H54 (cell line): ENCODE measurements at regions not wholly inside any gene's neighbourhood (a gene's known extent, or its start where the extent isn't known, plus 50 kb on each side); places are given as distances from the start of the nearest gene placed in this dataset.

Experiments
- DNase-seq: peaks from one replicate; pipeline ENCODE4 v3.0.0; 2011; ENCODE audit warnings: low spot score, mixed read lengths; ENCODE audit not compliant: insufficient read length
- FAIRE-seq: peaks from 3 replicates; lab custom pipeline; 2011; peaks lifted over from hg19 to GRCh38; lab: Jason Lieb, UNC
- POLR2A ChIP-seq: IDR thresholded peaks from 2 replicates; pipeline ENCODE4 v1.6.1; 2011; ENCODE audit warnings: low read depth, mild to moderate bottlenecking, low read length

DNA sequence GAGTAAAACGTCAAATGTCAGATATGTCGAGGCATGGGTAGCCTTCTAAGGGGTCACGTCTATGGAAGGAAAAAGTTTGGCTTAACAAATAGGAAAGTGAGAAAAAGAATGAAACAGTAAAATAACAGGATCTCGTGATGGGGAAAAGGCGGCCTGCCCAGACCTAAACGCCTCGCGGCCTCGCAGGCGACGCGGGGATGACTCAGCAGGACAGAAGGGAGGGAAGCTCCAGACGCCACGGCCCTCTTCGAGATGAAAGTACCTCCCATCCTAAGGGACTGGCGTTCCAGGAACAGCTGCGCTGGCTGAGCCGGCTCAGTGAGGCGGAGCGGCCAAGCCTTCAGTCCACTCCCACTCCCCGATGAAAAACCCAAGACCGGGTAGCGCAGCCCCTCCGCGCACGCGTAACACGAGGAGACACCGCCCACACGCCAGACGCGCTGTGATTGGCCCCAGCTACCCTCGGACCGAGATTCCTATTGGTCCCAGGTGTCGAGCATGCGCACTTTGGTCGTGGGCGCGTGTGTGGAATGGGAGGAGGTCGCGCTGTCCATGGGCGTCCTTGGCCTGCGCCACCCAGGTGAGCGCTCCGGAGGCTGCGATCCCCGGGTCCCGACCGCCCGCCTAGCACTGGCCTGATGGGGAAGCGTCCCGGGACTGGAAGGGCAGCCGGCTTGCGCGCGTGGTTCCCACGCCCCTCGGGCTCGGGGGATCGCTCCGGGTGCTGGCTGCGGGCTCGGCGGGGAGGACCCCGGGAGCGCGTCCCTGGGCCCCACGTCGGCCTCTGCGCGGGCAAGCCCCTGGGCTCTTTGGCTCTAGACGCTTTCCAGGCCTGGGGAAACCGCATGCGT lies 588.5 kb downstream of the MTRR start:
- TF ChIP-seq POLR2A = no peak
- DNase-seq (no peak), FAIRE-seq (no peak)

DNA sequence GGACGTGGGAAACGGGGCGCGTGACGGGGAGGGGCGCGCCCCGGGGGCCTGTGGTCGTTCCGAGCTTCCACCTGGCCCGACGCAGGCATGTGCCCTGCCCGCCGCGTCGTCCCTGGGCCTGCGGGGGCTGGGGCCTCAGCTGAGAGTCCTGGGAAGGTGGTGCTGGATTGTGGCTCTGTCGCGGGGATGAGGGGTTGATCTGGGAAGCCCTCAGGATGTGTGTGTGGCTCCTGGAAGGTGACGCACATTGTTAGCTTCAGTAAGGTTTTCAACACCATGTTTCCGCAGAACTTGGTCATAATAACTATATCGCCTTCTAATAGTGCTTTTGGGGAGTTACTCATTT lies 589.1 kb downstream of the MTRR start:
- no peak for TF ChIP-seq POLR2A
- DNase-seq (no peak), FAIRE-seq (no peak)

DNA sequence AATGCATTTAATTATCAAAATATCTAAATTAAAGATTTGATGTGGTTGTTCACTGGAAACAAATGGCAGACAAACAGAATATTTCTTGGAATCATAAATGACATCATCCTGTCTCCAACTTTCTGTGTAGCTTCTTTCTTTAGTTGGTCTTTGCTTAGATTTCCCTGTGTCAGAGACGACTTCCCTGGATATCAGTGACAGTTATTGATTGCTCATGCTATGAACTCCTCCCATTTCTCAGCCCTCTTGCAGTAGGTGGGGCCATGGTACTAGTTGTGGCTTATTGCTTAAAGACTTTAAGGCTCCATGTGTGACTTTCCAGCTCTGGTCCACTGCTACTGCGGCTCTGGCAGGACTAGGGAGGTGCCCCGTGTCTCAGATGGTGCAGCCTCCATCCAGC lies 592.6 kb downstream of the MTRR start:
- DNase-seq (no peak), FAIRE-seq (no peak)
- no peak for TF ChIP-seq POLR2A

DNA sequence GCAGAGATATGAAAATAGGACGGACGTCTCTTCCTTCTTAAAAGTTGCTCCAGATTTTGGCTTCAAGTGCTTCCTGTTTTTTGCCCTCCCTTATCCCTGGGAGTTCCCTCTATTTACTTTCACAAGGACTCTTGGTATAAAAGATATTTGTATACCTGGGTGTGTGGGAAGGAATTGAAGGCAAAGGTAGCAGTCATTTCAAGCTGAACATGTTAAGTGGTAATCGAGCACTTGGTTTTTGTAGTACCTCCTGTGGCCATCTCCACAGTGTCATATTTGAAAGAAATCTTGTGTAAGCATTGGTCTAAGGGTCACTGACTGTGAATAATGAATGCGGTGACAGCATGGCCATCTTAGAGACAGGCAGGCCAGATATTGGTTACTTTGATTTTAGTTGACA lies 593.6 kb downstream of the MTRR start:
- FAIRE-seq (no peak), DNase-seq (no peak)
- no peak for TF ChIP-seq POLR2A

DNA sequence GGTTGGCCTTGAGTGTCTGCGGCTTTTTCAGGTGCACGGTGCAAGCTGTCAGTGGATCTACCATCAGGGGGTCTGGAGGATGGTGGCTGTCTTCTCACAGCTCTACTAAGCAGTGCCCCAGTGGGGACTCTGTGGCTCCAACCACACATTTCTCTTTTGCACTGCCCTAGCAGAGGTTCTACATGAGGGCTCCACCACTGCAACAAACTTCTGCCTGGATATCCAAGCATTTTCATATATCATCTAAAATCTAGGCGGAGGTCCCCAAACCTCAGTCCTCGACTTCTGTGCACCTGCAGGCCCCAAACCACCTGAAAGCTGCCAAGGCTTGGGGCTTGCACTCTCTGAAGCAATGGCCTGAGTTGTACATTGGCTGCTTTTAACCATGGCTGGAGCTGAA lies 601.5 kb downstream of the MTRR start:
- TF ChIP-seq POLR2A = no peak
- DNase-seq (no peak), FAIRE-seq (no peak)

DNA sequence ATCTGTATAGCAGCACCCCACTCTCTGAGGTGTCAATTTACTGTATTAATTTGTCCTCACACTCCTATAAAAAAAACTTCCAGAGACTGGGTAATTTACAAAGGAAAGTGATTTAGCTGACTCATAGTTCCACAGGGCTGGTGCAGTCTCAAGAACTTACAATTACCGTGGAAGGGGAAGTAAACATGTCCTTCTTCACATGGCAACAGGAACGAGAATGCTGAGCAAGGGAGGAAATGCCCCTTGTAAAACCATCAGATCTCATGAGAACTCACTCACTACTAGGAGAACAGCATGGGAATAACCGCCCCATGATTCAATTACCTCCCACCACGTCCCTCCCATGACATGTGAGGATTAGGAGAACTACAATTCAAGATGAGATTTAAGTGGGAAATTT lies 602.6 kb downstream of the MTRR start:
- TF ChIP-seq POLR2A = no peak
- DNase-seq = no peak
- FAIRE-seq = no peak

DNA sequence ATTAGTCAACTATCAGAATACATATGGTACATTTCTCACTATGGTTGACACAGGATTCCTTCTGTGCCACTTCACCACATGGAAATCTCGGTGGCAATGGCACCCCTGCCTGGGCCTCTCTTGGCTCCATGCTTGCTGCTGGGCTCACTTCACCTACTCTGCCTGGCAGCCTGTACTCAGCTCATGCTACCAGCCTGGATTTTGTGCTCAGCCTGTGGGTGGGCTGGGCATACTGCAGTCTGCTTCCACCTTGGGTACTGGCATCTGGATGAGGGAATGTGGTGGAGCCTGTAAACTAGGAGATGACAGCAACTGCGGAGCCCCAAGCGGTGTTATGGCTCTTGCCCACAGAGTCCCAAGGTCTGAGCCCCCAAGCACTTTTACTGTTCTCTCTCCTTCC lies 604.1 kb downstream of the MTRR start:
- FAIRE-seq = no peak
- no peak for TF ChIP-seq POLR2A
- no peak for DNase-seq

DNA sequence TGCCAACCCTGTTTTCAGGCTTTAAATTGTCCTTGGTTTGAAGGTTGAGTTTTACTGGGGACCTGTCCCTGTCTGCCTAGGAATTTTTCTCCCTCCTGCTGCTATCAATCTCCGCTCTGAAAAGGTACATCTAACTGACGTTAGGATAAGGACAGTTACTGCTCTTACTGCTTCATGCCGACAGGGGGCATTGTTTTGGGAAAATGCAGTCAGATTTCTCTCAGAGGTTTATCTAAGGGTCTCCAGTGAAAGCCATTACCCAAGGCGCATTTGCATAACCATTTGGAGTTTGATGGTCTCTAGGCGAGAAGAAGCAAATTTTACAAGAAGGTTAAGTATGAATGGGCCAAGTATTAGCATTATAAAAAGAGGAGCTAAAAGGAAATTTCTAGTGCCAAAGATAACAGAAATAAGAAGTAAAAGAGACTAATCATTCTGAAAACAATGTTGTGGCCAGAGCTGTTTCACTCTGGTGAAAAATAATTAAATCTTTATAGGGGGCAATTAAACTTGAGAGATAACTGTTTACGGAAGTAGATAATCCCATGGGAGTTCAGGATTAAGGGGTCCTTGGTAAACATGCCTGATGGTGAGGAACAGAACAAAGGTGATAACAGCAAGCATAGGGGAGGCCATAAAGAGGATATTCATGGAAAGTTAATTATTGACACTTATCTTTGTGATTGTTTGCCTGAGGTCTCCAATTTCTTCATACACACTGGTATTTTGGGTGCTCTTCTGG lies 605.0 kb downstream of the MTRR start:
- no peak for FAIRE-seq
- no peak for TF ChIP-seq POLR2A
- no peak for DNase-seq

DNA sequence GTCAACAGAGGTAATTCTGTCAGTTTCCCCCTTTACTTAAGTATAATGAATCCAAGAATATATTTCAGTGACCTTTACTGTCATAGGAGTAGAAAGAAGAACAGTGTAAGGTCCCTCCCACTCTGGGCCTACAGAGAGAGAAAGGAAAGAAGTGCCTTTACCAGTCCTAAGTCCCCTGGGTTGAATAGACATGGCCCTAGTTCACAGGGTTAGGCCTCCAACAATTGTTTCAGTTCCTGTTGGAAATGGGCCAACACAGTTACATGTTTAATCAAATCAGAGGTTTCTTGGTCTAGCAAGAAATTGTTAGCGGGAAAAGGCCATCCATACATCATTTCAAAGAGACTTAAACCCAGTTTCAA lies 605.6 kb downstream of the MTRR start:
- DNase-seq (no peak), FAIRE-seq (no peak)
- TF ChIP-seq POLR2A = no peak

DNA sequence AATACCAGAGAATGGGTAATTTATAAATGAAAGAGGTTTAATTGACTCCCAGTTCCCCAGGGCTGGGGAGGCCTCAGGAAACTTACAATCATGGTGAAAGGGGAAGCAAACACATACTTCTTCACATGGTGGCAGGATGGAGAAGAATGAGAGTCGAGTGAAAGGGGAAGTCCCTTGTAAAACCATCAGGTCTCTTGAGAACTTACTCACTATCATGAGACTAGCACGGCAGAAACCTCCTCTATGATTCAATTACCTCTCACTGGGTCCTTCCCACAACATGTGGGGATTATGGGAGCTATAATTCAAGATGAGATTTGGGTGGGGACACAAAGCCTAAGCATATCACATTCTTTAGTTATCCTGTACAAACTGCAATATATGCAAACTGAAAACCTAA lies 609.4 kb downstream of the MTRR start:
- DNase-seq (no peak), FAIRE-seq (no peak)
- TF ChIP-seq POLR2A = no peak

DNA sequence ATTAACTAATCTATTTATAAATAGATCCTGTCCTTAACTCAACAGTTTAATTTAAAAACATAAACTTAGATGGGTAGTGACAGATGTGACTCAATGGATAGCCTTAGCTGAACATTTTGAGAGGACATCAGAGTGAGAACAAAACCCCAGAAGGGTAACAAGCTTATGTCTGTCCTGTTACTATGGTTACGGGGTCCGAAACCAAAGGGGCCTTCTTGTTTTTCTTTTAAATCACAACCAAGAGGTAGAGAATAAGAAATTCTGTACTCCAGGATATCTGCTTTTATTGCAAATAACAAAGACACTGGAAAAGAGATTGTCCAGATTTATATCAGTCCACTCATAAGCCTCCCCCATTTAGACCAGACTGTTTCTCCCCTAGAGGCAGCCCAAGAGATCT lies 612.1 kb downstream of the MTRR start:
- TF ChIP-seq POLR2A = no peak
- FAIRE-seq (no peak), DNase-seq (no peak)

DNA sequence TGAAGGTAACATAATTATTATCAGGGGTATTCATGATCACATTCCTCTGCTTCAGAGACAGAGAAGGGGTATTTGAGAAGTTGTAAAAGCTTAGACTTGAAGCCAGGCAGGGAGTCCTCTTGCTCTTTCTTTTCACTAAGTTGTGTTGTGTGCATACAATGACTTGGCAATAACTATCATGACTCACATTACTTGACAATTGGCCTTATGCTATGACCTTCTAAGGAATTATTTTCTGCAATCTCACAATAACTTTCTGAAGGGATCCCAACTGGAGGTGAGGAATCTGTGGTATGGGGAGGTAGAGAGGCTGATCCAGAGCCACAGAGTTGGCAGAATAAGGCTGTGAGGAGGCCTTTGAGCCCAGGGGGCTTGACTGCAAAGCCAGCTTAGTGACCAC lies 622.3 kb downstream of the MTRR start:
- no peak for TF ChIP-seq POLR2A
- DNase-seq = no peak
- FAIRE-seq = no peak

DNA sequence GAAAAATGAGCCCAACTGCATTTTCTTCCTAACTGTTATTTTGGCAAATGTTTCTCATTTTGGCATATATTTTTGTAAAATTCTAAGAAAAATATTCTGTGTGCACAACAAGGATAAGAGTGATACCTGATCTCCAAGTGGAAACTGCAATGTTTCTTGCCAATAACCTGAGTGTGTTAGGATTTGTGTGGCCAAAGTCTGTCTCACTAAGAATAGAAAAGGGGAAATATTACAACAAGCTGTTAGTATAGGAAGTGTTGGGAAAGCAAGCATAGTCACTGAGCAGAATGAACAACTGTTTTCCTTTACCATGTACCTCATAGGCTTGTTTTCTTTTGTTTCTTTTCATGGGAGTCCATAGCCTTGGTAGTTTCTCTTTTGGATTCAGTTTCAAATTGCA lies 624.2 kb downstream of the MTRR start:
- FAIRE-seq (no peak), DNase-seq (no peak)
- no peak for TF ChIP-seq POLR2A

DNA sequence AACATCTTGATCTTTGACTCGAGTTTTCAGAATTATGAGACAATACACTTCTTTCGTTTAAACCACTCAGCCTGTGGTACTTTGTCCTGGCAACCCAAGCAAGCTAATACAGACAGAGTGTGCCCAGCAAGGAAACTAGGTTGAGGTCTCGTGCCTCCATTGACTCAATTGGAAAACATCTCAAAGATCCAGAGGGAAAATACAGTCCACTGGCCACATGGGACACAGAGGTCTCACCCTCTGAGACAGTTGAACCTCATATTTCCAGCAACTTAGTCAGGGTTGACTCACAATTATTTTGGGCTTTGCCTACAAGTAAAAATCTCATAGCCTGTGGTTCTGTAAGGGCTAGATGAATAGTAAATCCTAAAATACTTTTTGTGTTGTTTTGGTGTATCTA lies 631.5 kb downstream of the MTRR start:
- DNase-seq (no peak), FAIRE-seq (no peak)
- no peak for TF ChIP-seq POLR2A

DNA sequence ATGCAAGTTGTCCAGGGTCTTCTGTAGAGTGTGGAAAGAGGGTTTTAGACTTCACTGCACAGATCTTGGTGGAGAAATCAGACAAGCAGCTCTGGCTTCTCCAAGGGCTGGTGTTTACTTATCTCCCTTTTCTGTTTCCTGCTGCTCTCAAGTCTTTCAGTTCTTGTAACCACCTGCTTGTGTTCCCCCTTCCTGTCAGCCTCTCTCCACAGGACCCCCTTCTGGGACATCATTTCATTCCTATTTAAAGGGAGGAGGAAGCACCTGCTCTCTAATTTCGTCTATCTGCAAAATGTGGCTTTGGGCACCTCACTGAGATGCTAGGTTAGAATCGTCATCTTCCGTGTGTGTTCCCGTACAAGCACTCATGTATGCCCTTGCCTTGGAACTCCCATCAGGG lies 636.2 kb downstream of the MTRR start:
- DNase-seq (no peak), FAIRE-seq (no peak)
- no peak for TF ChIP-seq POLR2A
